DND-41 (cell line): ENCODE measurements at regions not wholly inside any gene's neighbourhood (a gene's known extent, or its start where the extent isn't known, plus 50 kb on each side); places are given as distances from the start of the nearest gene placed in this dataset.

ENCODE experiments used
- ATAC-seq: fragments of 200-7000 bp; cut with Tn5 transposase; 3 replicates; pipeline ENCODE4 v1.9.1; 2021; ENCODE audit warnings: low read depth; ENCODE audit not compliant: insufficient read depth
- DNase-seq: peaks from one replicate; pipeline ENCODE4 v3.0.0-alpha.2; 2020
- H2AFZ ChIP-seq: 2 replicates; pipeline ENCODE4 v1.6.0; 2012; ENCODE audit warnings: low read depth, low read length
- H3K27ac ChIP-seq: 2 replicates; pipeline ENCODE4 v1.5.1; 2012; ENCODE audit warnings: low read length, inconsistent platforms
- H3K27me3 ChIP-seq: fragments of 200-600 bp; sonication (generic); 2 replicates; pipeline ENCODE4 v1.6.0; 2012; ENCODE audit warnings: low read length, mild to moderate bottlenecking, inconsistent platforms; ENCODE audit not compliant: insufficient read depth, poor library complexity
- H3K36me3 ChIP-seq: 2 replicates; pipeline ENCODE4 v1.5.1; 2012; ENCODE audit warnings: low read length, inconsistent platforms; ENCODE audit not compliant: insufficient read depth
- H3K4me1 ChIP-seq: 2 replicates; pipeline ENCODE4 v1.5.1; 2012; ENCODE audit warnings: mild to moderate bottlenecking, low read length; ENCODE audit not compliant: insufficient read depth
- H3K4me2 ChIP-seq: 2 replicates; pipeline ENCODE4 v1.6.0; 2012; ENCODE audit warnings: mild to moderate bottlenecking, moderate library complexity, low read length, inconsistent platforms; ENCODE audit not compliant: insufficient read depth
- H3K4me3 ChIP-seq, 2 experiments: fragments of 200-600 bp in 1 of 2; shearing (Covaris generic) in 1 of 2; 2 replicates each; pipeline ENCODE4 v1.5.1; 2012 to 2016; ENCODE audit warnings: inconsistent platforms in 2 of 2, low read length in 2 of 2, mild to moderate bottlenecking in 2 of 2, low read depth in 1 of 2, moderate library complexity in 1 of 2
- H3K79me2 ChIP-seq: 2 replicates; pipeline ENCODE4 v1.6.0; 2012; ENCODE audit warnings: low read length, inconsistent platforms; ENCODE audit not compliant: insufficient read depth
- H3K9ac ChIP-seq: 2 replicates; pipeline ENCODE4 v1.6.0; 2012; ENCODE audit warnings: low read depth, mild to moderate bottlenecking, inconsistent platforms, low read length, moderate library complexity
- H3K9me3 ChIP-seq: 2 replicates; pipeline ENCODE4 v1.5.1; 2012; ENCODE audit warnings: low read length, moderate library complexity, mild to moderate bottlenecking, inconsistent platforms; ENCODE audit not compliant: insufficient read depth, severe bottlenecking
- H4K20me1 ChIP-seq: 2 replicates; pipeline ENCODE4 v1.6.0; 2012; ENCODE audit warnings: low read length; ENCODE audit not compliant: insufficient read depth
- EZH2 ChIP-seq: IDR thresholded peaks from 3 replicates; pipeline ENCODE4 v1.6.1; 2012; ENCODE audit warnings: borderline replicate concordance, low read depth, mild to moderate bottlenecking, moderate library complexity, low read length, inconsistent platforms; ENCODE audit not compliant: severe bottlenecking
- TF ChIP-seq, protein P1 (sequence below): IDR thresholded peaks from 2 replicates; pipeline ENCODE4 v1.5.1; 2012; ENCODE audit warnings: borderline replicate concordance, low read length, moderate library complexity, mild to moderate bottlenecking; ENCODE audit not compliant: poor library complexity, severe bottlenecking; ENCODE audit errors: extremely low read depth

DNA sequence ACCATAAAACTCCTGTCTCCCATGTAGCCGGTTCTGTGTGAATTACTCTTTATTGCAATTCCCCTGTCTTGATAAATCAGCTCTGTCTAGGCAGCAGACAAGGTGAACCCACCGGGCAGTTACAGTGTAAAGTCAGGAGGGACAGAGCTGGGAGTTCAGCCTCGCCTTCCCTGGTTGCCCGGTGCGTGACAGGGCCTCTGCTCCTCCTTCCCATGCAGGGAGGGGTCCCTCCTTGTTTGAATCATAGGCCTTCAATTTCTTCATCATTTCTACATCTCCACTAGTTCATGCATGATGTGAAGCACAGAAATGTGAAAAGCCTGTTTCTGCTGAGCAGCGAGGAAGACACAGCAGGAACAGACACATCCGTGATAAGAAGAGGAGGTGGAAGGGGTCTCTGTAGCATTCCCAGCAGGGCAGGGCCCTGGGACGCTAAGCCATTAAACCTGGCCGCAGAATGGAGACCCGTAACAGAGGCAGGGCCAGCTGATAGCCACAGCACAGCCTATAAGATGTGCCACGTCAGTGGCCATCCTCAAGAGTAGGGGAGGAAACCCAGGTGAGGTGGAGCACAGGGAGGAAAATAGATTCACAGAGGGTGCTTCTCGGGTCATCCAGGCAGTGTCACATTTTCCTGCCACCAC lies 106.7 kb upstream of the CST7 start:
- no peak for ATAC-seq
- Histone ChIP-seq H2AFZ (no peak overlapping the region), H3K27ac (no peak overlapping the region), H3K4me1 (no peaks in the 10 kb centered on the region), H3K9ac (no peak overlapping the region), H3K27me3 (peaks cover 2% of the 10 kb centered on the region), H3K9me3 (no peaks in the 10 kb centered on the region), H3K4me2 (no peak overlapping the region), H3K36me3 (no peaks in the 10 kb centered on the region), H3K4me3 (no peak overlapping the region), H3K79me2 (no peaks in the 10 kb centered on the region), H4K20me1 (no peaks in the 10 kb centered on the region)
- DNase-seq, result no peak
- TF ChIP-seq, protein P1, sequence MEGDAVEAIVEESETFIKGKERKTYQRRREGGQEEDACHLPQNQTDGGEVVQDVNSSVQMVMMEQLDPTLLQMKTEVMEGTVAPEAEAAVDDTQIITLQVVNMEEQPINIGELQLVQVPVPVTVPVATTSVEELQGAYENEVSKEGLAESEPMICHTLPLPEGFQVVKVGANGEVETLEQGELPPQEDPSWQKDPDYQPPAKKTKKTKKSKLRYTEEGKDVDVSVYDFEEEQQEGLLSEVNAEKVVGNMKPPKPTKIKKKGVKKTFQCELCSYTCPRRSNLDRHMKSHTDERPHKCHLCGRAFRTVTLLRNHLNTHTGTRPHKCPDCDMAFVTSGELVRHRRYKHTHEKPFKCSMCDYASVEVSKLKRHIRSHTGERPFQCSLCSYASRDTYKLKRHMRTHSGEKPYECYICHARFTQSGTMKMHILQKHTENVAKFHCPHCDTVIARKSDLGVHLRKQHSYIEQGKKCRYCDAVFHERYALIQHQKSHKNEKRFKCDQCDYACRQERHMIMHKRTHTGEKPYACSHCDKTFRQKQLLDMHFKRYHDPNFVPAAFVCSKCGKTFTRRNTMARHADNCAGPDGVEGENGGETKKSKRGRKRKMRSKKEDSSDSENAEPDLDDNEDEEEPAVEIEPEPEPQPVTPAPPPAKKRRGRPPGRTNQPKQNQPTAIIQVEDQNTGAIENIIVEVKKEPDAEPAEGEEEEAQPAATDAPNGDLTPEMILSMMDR, result no peak
- TF ChIP-seq EZH2, result no peak

DNA sequence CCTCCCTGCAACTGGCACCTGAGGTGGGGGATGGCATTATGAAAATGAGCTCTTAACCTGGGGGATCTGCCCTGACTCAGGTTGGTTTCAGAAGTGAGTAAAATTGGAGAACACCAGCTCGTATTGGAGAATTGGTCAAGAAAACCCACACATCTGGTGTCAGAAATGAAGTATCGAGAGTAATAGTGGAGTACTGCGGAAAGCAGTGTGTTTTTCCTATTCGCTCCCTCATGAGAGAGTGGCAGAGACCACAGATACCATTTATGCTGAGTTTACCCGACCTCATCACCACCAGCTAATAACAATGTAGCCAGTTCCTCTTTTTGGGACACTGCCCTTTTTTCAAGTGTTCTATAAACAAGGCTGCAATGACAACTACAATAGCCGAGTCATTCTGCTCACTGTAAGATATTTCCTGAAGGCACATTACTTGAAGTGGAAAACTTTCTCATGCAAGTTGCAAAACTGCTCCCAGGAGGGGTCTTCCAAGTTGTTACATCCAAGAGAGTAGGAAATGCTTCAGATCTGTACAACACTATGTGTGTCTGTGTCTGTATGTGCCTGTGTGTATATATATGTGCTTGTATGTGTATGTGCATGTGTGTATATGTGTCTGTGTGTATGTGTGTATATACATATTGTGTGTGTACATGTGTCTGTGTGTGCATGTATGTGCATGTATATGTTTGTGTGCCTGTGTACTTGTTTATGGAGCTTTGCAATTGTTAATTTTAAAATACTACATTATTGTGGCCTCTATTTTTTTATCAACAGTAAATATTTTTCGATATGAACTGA lies 106.0 kb upstream of the CST7 start:
- Histone ChIP-seq H3K27ac (no peak overlapping the region), H3K9me3 (no peaks in the 10 kb centered on the region), H3K36me3 (no peaks in the 10 kb centered on the region), H3K4me2 (no peak overlapping the region), H2AFZ (no peak overlapping the region), H4K20me1 (no peaks in the 10 kb centered on the region), H3K27me3 (peaks cover 2% of the 10 kb centered on the region), H3K9ac (no peak overlapping the region), H3K4me3 (no peak overlapping the region), H3K4me1 (no peaks in the 10 kb centered on the region), H3K79me2 (no peaks in the 10 kb centered on the region)
- DNase-seq, result no peak
- no peak for TF ChIP-seq EZH2
- TF ChIP-seq, protein P1, result no peak
- no peak for ATAC-seq

DNA sequence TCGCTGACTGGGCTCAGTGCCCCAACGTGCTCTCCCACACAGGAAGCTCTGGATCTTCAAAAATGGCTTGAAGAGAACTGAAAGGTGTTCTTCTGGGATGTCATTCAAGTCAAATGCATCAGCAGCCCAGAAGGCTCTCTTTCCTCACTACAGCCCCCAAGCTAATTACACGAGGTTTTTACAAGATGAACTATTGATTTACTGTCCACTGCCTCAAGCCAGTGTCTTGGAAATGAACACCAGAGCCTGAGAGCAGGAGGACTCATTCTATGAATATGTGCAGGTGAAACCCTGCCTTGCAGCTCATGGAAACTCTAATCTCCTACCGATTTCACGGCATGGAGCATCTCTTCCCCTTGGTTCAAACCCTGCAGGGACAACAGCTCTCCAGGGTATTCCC lies 98.9 kb upstream of the CST7 start:
- ATAC-seq, result no peak
- DNase-seq, result no peak
- no peak overlapping the region for H2AFZ ChIP-seq
- H3K4me3 ChIP-seq, result no peak overlapping the region
- no peaks in the 10 kb centered on the region for H3K36me3 ChIP-seq
- H3K9me3 ChIP-seq, result peaks cover 10% of the 10 kb centered on the region
- no peaks in the 10 kb centered on the region for H3K4me1 ChIP-seq
- no peak overlapping the region for H3K4me2 ChIP-seq
- H3K79me2 ChIP-seq, result no peaks in the 10 kb centered on the region
- TF ChIP-seq, protein P1, result no peak
- no peak for TF ChIP-seq EZH2
- H3K9ac ChIP-seq, result no peak overlapping the region
- H4K20me1 ChIP-seq, result no peaks in the 10 kb centered on the region
- H3K27me3 ChIP-seq, result no peaks in the 10 kb centered on the region
- H3K27ac ChIP-seq, result no peak overlapping the region
